AG10803 (cell line): ENCODE measurements at regions not wholly inside any gene's neighbourhood (a gene's known extent, or its start where the extent isn't known, plus 50 kb on each side); places are given as distances from the start of the nearest gene placed in this dataset.

Source experiments
- DNase-seq: peaks from one replicate; pipeline ENCODE4 v3.0.0; 2010; ENCODE audit warnings: low read depth
- H3K4me3 ChIP-seq: 2 replicates; pipeline ENCODE4 v1.5.1; 2011; ENCODE audit warnings: mild to moderate bottlenecking, low read length, control low read depth
- CTCF ChIP-seq: conservative IDR thresholded peaks from 2 replicates; pipeline ENCODE4 v1.5.1; 2011; ENCODE audit warnings: mild to moderate bottlenecking, low read length, control low read depth, inconsistent platforms

- no peak overlapping the region for H3K4me3 ChIP-seq
- TF ChIP-seq CTCF = no peak
- DNase-seq = no peak
Measured at GRCh38 chr17:36858119-36859002, 78.9 kb upstream of the LHX1 start.

GRCh38 chr17:36859003-36859300 is 78.3 kb upstream of the LHX1 start:
- H3K4me3 ChIP-seq = no peak overlapping the region
- DNase-seq = no peak
- TF ChIP-seq CTCF = no peak

DNA sequence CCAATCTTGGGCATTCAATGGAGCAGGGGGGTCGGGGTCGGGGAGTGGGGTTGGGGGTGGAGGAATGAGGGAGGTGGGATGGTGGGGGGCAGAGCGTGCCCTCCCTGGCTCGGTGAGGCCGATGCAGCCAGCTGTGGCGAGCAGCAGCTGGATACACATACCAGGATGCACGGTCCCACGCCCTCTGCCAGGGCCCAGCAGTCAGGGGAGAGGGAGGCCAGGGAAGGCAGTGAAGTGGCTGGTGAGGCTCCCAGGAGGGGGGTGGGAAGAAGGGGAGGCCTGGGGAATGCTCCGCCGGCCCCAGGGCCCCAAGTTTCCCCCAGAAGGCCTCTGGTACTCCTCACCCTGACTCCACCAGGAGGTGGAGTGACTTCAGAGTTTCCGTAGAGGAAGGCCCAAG is 77.6 kb upstream of the LHX1 start:
- TF ChIP-seq CTCF = no peak
- DNase-seq = no peak

GRCh38 chr17:36861531-36861930 is 75.7 kb upstream of the LHX1 start:
- no peak for TF ChIP-seq CTCF
- H3K4me3 ChIP-seq = no peak overlapping the region
- DNase-seq = no peak

More for the DNA sequence above, 77.6 kb upstream of the LHX1 start:
- no peak overlapping the region for H3K4me3 ChIP-seq

DNA sequence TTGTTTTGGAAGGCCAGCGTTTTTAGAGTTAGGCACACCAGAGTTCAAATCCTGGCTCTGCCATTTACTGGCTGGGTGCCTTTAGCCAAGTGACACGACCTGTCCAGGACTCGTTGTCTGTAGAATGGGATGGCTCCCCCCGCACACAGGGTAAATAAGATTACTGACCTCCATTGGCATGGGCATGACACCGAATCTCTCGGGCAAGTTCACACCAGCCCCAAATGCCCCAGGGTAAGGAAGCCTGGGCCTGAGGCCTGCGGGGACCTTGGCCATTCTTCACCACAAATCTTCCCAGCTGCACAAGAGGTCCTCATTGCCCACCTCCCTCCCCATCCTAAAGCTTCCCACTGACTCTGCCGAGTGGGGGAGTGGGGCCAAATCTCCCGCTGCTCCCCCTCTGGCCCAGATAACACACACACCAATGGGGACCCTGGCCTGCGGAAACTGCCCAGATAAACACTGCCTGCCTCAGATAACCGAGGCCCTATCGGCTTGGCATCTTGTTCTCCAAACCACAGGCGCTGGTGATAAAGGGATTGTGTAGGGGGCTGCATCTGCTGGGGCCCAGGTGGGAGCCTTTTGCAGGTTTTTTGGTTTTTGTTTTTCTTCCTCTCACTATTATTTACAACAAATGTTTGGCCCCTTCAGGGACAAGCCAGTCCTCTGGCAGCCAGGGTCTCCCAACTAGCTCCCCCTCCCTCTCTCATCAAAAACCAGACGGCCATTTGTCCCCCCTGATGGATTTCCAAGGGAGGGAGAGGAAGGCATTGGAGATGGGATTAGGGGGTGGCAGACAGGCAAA is 75.0 kb upstream of the LHX1 start:
- no peak overlapping the region for H3K4me3 ChIP-seq
- no peak for TF ChIP-seq CTCF
- DNase-seq = no peak

DNA sequence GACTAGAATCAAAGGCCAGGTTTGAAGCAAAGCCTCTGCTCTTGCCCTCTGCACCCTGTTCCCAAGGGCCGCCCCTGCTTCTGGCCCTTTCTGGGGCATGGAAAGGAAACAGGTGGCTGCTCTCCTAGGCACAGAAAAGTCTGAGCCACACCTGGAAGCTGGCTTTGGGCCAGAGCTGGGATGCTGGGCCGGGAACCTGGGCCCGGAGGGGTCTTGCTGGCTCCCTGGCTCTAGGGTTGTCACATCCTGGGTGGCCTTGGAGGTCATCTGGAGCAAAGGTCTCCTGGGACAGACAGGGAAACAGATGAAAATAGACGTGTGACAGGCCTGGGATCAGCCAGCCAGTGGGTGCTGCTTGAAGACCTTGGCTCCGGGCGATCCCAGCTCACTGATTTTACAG is 74.1 kb upstream of the LHX1 start:
- no peak for DNase-seq
- H3K4me3 ChIP-seq = no peak overlapping the region
- TF ChIP-seq CTCF = no peak
